Urinary bladder (tissue), 3 donors: ENCODE measurements at regions not wholly inside any gene's neighbourhood (a gene's known extent, or its start where the extent isn't known, plus 50 kb on each side); places are given as distances from the start of the nearest gene placed in this dataset.

Experiments used
- DNase-seq: peaks from one replicate; pipeline ENCODE4 v3.0.0-alpha.2; 2015; ENCODE audit errors: extremely low spot score
- H3K27ac ChIP-seq: one replicate; pipeline ENCODE4 v1.5.1; 2013; ENCODE audit warnings: low read depth, mild to moderate bottlenecking, moderate library complexity
- H3K36me3 ChIP-seq: one replicate; pipeline ENCODE4 v1.6.1; 2013; ENCODE audit warnings: mild to moderate bottlenecking, moderate library complexity; ENCODE audit not compliant: insufficient read depth
- H3K4me1 ChIP-seq: one replicate; pipeline ENCODE4 v1.6.1; 2013; ENCODE audit warnings: mild to moderate bottlenecking, moderate library complexity; ENCODE audit not compliant: insufficient read depth
- H3K4me3 ChIP-seq: one replicate; pipeline ENCODE4 v1.5.1; 2013; ENCODE audit warnings: low read depth, low read length
- WGBS: extraction: QIAGEN DNeasy Blood & Tissue Kit; methylation state at CpG from one replicate; pipeline ENCODE4 v1.1.7; 2013; 5-methylcytosine and 5-hydroxymethylcytosine counted together
- donor health status: healthy with polysubstance abuse.
- donor health status: healthy.

- H3K36me3 ChIP-seq = no peaks in the 10 kb centered on the region
- H3K4me3 ChIP-seq = no peak overlapping the region
- H3K27ac ChIP-seq = no peak overlapping the region
- WGBS = 67% methylated on average over 11 of the region's 11 CpGs
- no peaks in the 10 kb centered on the region for H3K4me1 ChIP-seq
- DNase-seq = no peak
Observed at GRCh38 chr7:47651355-47652317, 69.7 kb upstream of the TNS3 start.

GRCh38 chr7:47649919-47650318 lies 68.0 kb upstream of the TNS3 start:
- no peak overlapping the region for H3K27ac ChIP-seq
- no peak for DNase-seq
- WGBS = 95% methylated on average over 7 of the region's 7 CpGs
- no peaks in the 10 kb centered on the region for H3K36me3 ChIP-seq
- no peaks in the 10 kb centered on the region for H3K4me1 ChIP-seq
- no peak overlapping the region for H3K4me3 ChIP-seq

- Histone ChIP-seq H3K4me3 (no peak overlapping the region), H3K4me1 (no peaks in the 10 kb centered on the region), H3K27ac (no peak overlapping the region), H3K36me3 (no peaks in the 10 kb centered on the region)
- whole genome bisulfite sequencing = 79% methylated on average over 7 of the region's 7 CpGs
- DNase-seq = no peak
Observed at GRCh38 chr7:47648275-47648925, 66.5 kb upstream of the TNS3 start.

GRCh38 chr7:47647918-47648250 lies 66.0 kb upstream of the TNS3 start:
- Histone ChIP-seq H3K27ac (no peak overlapping the region), H3K4me3 (no peak overlapping the region), H3K36me3 (no peaks in the 10 kb centered on the region), H3K4me1 (no peaks in the 10 kb centered on the region)
- no peak for DNase-seq
- 94% methylated on average over 2 of the region's 2 CpGs for WGBS

- Histone ChIP-seq H3K4me3 (no peak overlapping the region), H3K4me1 (no peaks in the 10 kb centered on the region), H3K27ac (no peak overlapping the region), H3K36me3 (no peaks in the 10 kb centered on the region)
- DNase-seq = no peak
- WGBS = 63% methylated on average over 9 of the region's 9 CpGs
Observed at GRCh38 chr7:47647181-47647917, 65.4 kb upstream of the TNS3 start.

- no peaks in the 10 kb centered on the region for H3K4me1 ChIP-seq
- no peak for DNase-seq
- no peaks in the 10 kb centered on the region for H3K36me3 ChIP-seq
- H3K27ac ChIP-seq = no peak overlapping the region
- no peak overlapping the region for H3K4me3 ChIP-seq
- 95% methylated on average over 4 of the region's 4 CpGs for WGBS
Observed at GRCh38 chr7:47643716-47644400, 61.9 kb upstream of the TNS3 start.

- Histone ChIP-seq H3K27ac (no peak overlapping the region), H3K4me1 (no peaks in the 10 kb centered on the region), H3K4me3 (no peak overlapping the region)
Observed at GRCh38 chr7:47640265-47640664, 58.4 kb upstream of the TNS3 start.

GRCh38 chr7:47639495-47640110 lies 57.7 kb upstream of the TNS3 start:
- H3K4me1 ChIP-seq = no peaks in the 10 kb centered on the region
- no peak for DNase-seq
- WGBS = 91% methylated on average over 3 of the region's 3 CpGs
- H3K4me3 ChIP-seq = no peak overlapping the region
- H3K27ac ChIP-seq = no peak overlapping the region
- H3K36me3 ChIP-seq = no peaks in the 10 kb centered on the region

More at GRCh38 chr7:47640265-47640664, 58.4 kb upstream of the TNS3 start:
- H3K36me3 ChIP-seq = no peaks in the 10 kb centered on the region
- DNase-seq = no peak
- WGBS = 80% methylated on average over 8 of the region's 8 CpGs

- H3K27ac ChIP-seq = peak overlapping the region; percentile 32
- H3K4me3 ChIP-seq = no peak overlapping the region
- 36% methylated on average over 14 of the region's 14 CpGs for whole genome bisulfite sequencing
- H3K4me1 ChIP-seq = no peaks in the 10 kb centered on the region
- H3K36me3 ChIP-seq = no peaks in the 10 kb centered on the region
- peak; percentile 78 for DNase-seq
Observed at GRCh38 chr7:47638679-47639315, 56.9 kb upstream of the TNS3 start.

GRCh38 chr7:47636433-47637175 lies 54.7 kb upstream of the TNS3 start:
- no peak for DNase-seq
- 32% methylated on average over 20 of the region's 20 CpGs for WGBS
- H3K27ac ChIP-seq = peak overlapping the region; percentile 18
- no peak overlapping the region for H3K4me3 ChIP-seq
- H3K36me3 ChIP-seq = no peaks in the 10 kb centered on the region
- H3K4me1 ChIP-seq = no peaks in the 10 kb centered on the region

GRCh38 chr7:47636081-47636432 lies 54.1 kb upstream of the TNS3 start:
- Histone ChIP-seq H3K36me3 (no peaks in the 10 kb centered on the region), H3K4me1 (no peaks in the 10 kb centered on the region), H3K27ac (peak overlapping the region; percentile 18), H3K4me3 (no peak overlapping the region)
- 52% methylated on average over 4 of the region's 4 CpGs for WGBS
- DNase-seq = no peak
